Keratinocyte (primary cell): ENCODE measurements at regions not wholly inside any gene's neighbourhood (a gene's known extent, or its start where the extent isn't known, plus 50 kb on each side); places are given as distances from the start of the nearest gene placed in this dataset.

Experiments used
- DNase-seq: peaks from one replicate; pipeline ENCODE4 v3.0.0-alpha.2; 2011; ENCODE audit warnings: low read depth, missing footprints, low spot score
- FAIRE-seq: peaks from 2 replicates; lab custom pipeline; 2011; peaks lifted over from hg19 to GRCh38; lab: Jason Lieb, UNC
- H2AFZ ChIP-seq: 2 replicates; pipeline ENCODE4 v1.6.0; 2012; ENCODE audit warnings: low read length, control low read depth, inconsistent platforms; ENCODE audit not compliant: control insufficient read depth
- H3K27ac ChIP-seq: 2 replicates; pipeline ENCODE4 v1.5.1; 2011; ENCODE audit warnings: low read length; ENCODE audit not compliant: control insufficient read depth, insufficient read depth
- H3K27me3 ChIP-seq: 3 replicates; pipeline ENCODE4 v1.6.0; 2011; ENCODE audit warnings: low read length; ENCODE audit not compliant: control insufficient read depth, insufficient read depth; ENCODE audit errors: extremely low read depth
- H3K36me3 ChIP-seq, 2 experiments: 2 replicates in 1 of 2; 3 replicates in 1 of 2; pipeline ENCODE4 v1.5.1; 2011; ENCODE audit warnings: low read length in 2 of 2, mild to moderate bottlenecking in 1 of 2; ENCODE audit not compliant: control insufficient read depth in 2 of 2, insufficient read depth in 2 of 2; ENCODE audit errors: extremely low read depth in 1 of 2
- H3K4me1 ChIP-seq: 3 replicates; pipeline ENCODE4 v1.5.1; 2011; ENCODE audit warnings: low read length; ENCODE audit not compliant: control insufficient read depth, insufficient read depth; ENCODE audit errors: extremely low read depth
- H3K4me2 ChIP-seq: 3 replicates; pipeline ENCODE4 v1.6.0; 2011; ENCODE audit warnings: low read depth, low read length; ENCODE audit not compliant: control insufficient read depth, insufficient read depth; ENCODE audit errors: extremely low read depth
- H3K4me3 ChIP-seq, 3 experiments: fragments of 200-600 bp in 1 of 3; sonication (generic) in 1 of 3; 2 replicates in 2 of 3; 3 replicates in 1 of 3; pipeline ENCODE4 v1.5.1; 2011 to 2016; ENCODE audit warnings: low read length in 3 of 3, mild to moderate bottlenecking in 3 of 3, control low read depth in 2 of 3, inconsistent platforms in 1 of 3, low read depth in 1 of 3, mixed read lengths in 1 of 3, mixed run types in 1 of 3, moderate library complexity in 1 of 3; ENCODE audit not compliant: control insufficient read depth in 2 of 3, insufficient read depth in 2 of 3; ENCODE audit errors: extremely low read depth in 1 of 3
- H3K79me2 ChIP-seq: 2 replicates; pipeline ENCODE4 v1.6.0; 2012; ENCODE audit warnings: low read length; ENCODE audit not compliant: control insufficient read depth, insufficient read depth
- H3K9ac ChIP-seq: 3 replicates; pipeline ENCODE4 v1.6.0; 2011; ENCODE audit warnings: low read length; ENCODE audit not compliant: control insufficient read depth, insufficient read depth; ENCODE audit errors: extremely low read depth
- H3K9me1 ChIP-seq: 3 replicates; pipeline ENCODE4 v1.6.0; 2011; ENCODE audit warnings: low read length; ENCODE audit not compliant: control insufficient read depth, insufficient read depth; ENCODE audit errors: extremely low read depth
- H3K9me3 ChIP-seq: 2 replicates; pipeline ENCODE4 v1.5.1; 2012; ENCODE audit warnings: low read depth, low read length; ENCODE audit not compliant: control insufficient read depth
- H4K20me1 ChIP-seq: 3 replicates; pipeline ENCODE4 v1.6.0; 2011; ENCODE audit warnings: low read length; ENCODE audit not compliant: control insufficient read depth, insufficient read depth; ENCODE audit errors: extremely low read depth
- EZH2 ChIP-seq: IDR thresholded peaks from one replicate; pipeline ENCODE4 v1.6.1; 2012; ENCODE audit warnings: inconsistent platforms, mild to moderate bottlenecking, low read length, moderate library complexity
- dilution Hi-C: fragments of 300-500 bp; cut with MboI; formaldehyde crosslinking; loops from one replicate; pipeline ENCODE4 v1.7.0; 2020; ENCODE audit warnings: low sequenced_read_pairs; ENCODE audit not compliant: extremely low pct_ligation_motif_present
- TF ChIP-seq, protein P1 (sequence below), 3 experiments: IDR thresholded peaks in 1 of 3; conservative IDR thresholded peaks in 1 of 3; optimal IDR thresholded peaks in 1 of 3; 2 replicates in 2 of 3; 3 replicates in 1 of 3; pipeline versions ENCODE3 to v1.5.1; 2011; ENCODE audit warnings: low read length in 3 of 3, mild to moderate bottlenecking in 3 of 3, moderate library complexity in 2 of 3, control low read depth in 1 of 3, inconsistent platforms in 1 of 3; ENCODE audit not compliant: insufficient read depth in 2 of 3; ENCODE audit errors: extremely low read depth in 1 of 3

DNA sequence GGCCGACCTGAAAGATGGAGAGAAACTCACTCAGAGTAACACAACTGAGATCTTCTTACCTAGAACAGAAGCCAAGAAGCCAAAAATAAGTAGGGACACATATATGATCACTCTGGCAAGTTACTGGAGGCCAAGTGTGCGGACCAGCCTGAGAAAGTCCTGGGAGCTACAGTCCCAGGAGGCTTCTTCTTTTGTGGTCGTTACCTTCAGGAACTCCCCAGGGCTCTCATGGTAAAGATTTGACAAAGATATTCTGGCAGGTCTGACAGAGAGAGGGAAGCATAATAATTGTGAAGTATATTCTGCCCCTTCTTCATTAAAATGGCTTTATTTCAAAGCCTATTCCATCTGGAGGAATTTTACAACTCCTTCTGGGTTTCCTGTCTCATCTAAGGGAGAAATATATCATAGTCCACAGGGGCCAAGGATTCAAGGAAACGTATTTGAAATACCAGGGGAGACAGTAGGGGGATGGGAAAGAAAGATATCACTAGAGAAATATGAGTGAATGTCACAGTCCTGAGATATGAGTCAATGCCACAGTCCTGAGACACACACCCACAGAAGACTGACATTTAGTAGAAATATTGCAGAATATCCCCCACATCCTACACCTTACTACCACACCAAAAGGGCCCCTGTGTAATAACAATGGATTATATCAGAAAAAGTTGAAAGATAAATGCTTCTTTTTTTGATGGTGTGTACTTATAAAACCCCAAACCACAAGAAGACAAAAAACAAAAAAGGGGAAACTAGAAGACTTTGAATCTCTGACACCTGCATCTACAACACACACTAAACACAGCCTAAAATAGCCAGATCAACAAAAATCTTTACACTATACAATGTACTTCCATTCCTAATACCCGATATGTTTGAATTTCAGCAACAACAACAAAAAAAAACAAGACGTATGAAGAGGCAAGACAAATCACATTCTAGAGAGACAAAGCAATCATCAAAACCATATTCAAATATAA is 594.2 kb upstream of the NRG3 start:
- TF ChIP-seq, protein P1, sequence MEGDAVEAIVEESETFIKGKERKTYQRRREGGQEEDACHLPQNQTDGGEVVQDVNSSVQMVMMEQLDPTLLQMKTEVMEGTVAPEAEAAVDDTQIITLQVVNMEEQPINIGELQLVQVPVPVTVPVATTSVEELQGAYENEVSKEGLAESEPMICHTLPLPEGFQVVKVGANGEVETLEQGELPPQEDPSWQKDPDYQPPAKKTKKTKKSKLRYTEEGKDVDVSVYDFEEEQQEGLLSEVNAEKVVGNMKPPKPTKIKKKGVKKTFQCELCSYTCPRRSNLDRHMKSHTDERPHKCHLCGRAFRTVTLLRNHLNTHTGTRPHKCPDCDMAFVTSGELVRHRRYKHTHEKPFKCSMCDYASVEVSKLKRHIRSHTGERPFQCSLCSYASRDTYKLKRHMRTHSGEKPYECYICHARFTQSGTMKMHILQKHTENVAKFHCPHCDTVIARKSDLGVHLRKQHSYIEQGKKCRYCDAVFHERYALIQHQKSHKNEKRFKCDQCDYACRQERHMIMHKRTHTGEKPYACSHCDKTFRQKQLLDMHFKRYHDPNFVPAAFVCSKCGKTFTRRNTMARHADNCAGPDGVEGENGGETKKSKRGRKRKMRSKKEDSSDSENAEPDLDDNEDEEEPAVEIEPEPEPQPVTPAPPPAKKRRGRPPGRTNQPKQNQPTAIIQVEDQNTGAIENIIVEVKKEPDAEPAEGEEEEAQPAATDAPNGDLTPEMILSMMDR (optimal IDR thresholded peaks at IDR 0.05 in 1 of 3, IDR thresholded peaks at IDR 0.05 in 1 of 3, conservative IDR thresholded peaks at IDR 0.05 in 1 of 3; ENCODE audit: extremely low read depth in 1 of 3, insufficient read depth in 2 of 3, low read length in 3 of 3): no peak
- no peak for TF ChIP-seq EZH2
- Histone ChIP-seq H3K36me3 (no peaks in the 10 kb centered on the region), H3K9me1 (no peaks in the 10 kb centered on the region), H3K27ac (no peak overlapping the region), H3K79me2 (no peaks in the 10 kb centered on the region), H3K27me3 (no peaks in the 10 kb centered on the region), H4K20me1 (no peaks in the 10 kb centered on the region), H3K9ac (no peak overlapping the region), H3K4me1 (no peaks in the 10 kb centered on the region), H3K4me3 (no peak overlapping the region), H2AFZ (no peak overlapping the region), H3K9me3 (no peaks in the 10 kb centered on the region), H3K4me2 (no peak overlapping the region)
- FAIRE-seq: no peak
- DNase-seq: no peak
- dilution Hi-C loops: no loop called here

DNA sequence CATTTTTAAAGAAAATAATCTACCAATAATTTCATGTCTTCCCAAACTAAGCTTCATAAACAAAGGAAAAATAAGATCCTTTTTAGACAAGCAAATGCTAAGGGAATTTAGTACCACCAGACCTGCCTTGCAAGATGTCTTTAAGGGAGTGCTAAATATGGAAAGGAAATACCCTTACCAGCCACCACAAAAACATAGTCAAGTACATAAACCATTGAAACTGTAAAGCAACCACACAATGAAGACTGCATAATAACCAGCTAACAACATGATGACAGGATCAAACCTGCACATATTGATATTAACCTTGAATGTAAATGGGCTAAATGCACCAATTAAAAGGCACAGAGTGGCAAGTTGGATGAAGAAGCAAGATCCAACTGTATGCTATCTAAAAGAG is 586.5 kb upstream of the NRG3 start:
- Histone ChIP-seq H3K4me3 (no peak overlapping the region), H2AFZ (no peak overlapping the region), H3K9ac (no peak overlapping the region), H3K79me2 (no peaks in the 10 kb centered on the region), H3K36me3 (no peaks in the 10 kb centered on the region), H3K4me1 (no peaks in the 10 kb centered on the region), H3K9me3 (no peaks in the 10 kb centered on the region), H3K27me3 (no peaks in the 10 kb centered on the region), H3K9me1 (no peaks in the 10 kb centered on the region), H4K20me1 (no peaks in the 10 kb centered on the region), H3K27ac (no peak overlapping the region), H3K4me2 (no peak overlapping the region)
- dilution Hi-C loops: no loop called here
- TF ChIP-seq, protein P1 (optimal IDR thresholded peaks at IDR 0.05 in 1 of 3, IDR thresholded peaks at IDR 0.05 in 1 of 3, conservative IDR thresholded peaks at IDR 0.05 in 1 of 3; ENCODE audit: extremely low read depth in 1 of 3, insufficient read depth in 2 of 3, low read length in 3 of 3): no peak
- TF ChIP-seq EZH2: no peak
- DNase-seq: no peak
- no peak for FAIRE-seq
